Activated T-helper 1 cell treated with Interleukin-2 at 50 U/mL for 16 hours (primary cell): ENCODE measurements at regions not wholly inside any gene's neighbourhood (a gene's known extent, or its start where the extent isn't known, plus 50 kb on each side); places are given as distances from the start of the nearest gene placed in this dataset.
"Not testable (repeated sequence)": the region's sequence is repeated elsewhere in the genome, so short reads cannot be mapped to it uniquely, and the experiment has no call there.

Experiments
- DNase-seq: peaks from one replicate; pipeline ENCODE4 v3.0.0-alpha.2; 2020; ENCODE audit warnings: low read depth

- no peak for DNase-seq
Measured at GRCh38 chr2:11877764-11878163, 131.3 kb downstream of the LPIN1 start.

- not testable (repeated sequence) for DNase-seq
Measured at GRCh38 chr2:11885253-11885652, 138.8 kb downstream of the LPIN1 start.

GRCh38 chr2:11886899-11887298, 140.5 kb downstream of the LPIN1 start:
- not testable (repeated sequence) for DNase-seq

- no peak for DNase-seq
Measured at GRCh38 chr2:11889101-11889850, 142.8 kb downstream of the LPIN1 start.

DNA sequence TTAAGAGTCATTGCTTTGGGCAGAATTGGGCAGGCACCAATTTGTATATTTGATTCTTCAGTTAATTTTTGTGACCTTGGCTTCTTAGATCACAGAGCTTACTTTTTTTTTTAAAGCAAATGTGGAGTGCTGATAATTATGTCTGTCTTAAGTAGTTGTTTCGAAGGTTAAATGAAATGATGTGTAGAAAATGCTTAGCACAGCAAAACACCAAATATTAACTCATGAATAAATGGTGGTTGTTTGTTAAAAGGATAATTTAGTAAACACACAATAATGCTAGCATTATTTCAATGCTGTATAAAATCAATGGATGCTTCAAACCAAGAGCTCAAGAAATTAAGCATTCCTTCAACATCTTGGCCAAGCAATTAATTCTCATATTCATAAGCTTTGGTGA, 143.4 kb downstream of the LPIN1 start:
- no peak for DNase-seq

GRCh38 chr2:11891028-11891427, 144.6 kb downstream of the LPIN1 start:
- DNase-seq: no peak

DNA sequence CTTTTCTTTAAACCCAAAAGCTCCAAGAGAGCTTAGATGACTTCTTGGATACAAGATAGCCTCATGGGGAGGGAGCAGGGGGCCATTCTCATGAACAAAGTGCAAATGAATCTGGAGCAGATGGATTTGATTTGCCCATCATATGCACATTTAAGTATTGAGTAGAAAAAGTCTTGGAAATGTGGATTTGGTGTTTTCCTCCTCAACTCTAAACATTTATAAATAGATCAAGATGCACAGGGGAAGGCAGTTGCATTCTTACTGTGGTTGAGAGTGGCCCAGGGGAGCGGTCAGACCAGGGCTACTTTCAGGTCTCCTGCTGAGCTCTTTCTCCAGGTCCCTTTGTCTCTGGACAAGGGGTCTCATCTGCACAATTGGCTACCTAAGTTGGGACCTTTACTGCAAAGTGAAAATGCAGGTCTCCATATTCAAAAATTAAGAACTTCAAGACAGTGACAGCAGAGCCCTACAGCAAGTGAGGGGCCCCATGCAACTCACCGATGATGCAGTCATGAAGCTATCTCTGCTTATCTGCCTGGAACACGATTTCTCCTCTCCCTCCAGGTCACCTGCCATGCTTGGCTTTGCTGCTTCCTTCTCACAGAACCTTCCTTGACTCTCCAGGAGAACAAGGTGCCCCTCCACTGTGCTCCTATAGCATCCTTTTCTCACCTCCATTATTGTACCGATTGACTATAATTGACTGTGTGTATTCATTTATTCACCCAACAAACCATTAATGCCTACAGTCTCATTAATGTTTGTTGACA, 145.4 kb downstream of the LPIN1 start:
- DNase-seq: no peak

- no peak for DNase-seq
Measured at GRCh38 chr2:11896386-11896785, 150.0 kb downstream of the LPIN1 start.

GRCh38 chr2:11898576-11898975, 152.1 kb downstream of the LPIN1 start:
- no peak for DNase-seq

DNA sequence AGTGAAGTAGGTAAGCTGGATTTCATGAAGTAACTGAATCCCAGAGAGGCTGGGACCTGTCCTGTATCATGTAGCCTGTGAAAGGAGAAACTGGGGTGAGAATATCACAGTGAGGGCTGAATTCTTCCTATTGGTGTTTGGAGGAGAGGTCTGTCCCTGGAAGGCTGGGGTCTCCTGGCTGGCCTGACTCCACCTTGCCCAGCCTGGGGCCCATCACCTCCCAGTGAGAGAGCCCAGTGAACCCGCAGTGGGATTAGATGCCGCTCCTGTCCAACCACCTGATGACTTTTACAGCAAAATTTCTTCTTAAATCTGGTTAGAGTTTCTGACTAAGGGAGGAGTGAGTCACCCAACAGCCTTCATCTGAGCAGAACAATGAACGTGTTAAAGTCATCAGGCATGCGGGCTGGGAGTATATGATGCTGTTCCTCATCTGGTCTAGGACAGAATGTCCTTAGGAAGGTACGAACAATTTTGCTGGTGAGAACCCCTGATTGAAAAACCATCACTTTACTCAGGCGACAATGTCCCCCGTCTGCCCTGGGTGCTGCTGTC, 152.9 kb downstream of the LPIN1 start:
- DNase-seq: no peak

- not testable (repeated sequence) for DNase-seq
Measured at GRCh38 chr2:11900891-11901290, 154.5 kb downstream of the LPIN1 start.

GRCh38 chr2:11901351-11902069, 155.1 kb downstream of the LPIN1 start:
- no peak for DNase-seq

DNA sequence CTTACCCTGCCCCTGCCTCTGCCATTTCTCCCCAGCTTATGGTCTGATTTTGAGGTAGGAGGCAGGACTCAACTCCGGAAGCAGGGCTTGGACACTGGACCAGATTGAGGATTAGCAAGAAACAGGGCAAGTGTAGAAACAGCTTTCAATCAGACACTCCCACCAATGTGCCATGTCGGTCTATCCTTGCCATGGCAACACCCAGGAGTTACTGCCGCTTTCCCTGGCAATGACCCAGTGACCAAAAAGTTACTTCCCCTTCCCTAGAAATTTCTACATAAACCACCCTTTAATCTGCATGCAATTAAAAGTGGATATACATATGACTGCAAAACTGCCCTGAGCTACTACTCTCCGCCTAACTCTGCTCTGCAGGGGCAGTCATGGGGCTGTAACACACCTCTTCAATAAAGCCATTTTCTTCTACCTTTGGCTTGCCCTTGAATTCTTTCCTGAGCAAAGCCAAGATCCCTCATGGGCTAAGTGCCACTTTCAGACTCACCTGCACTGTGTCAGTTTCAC, 156.7 kb downstream of the LPIN1 start:
- no peak for DNase-seq

GRCh38 chr2:11904029-11904428, 157.6 kb downstream of the LPIN1 start:
- no peak for DNase-seq

- no peak for DNase-seq
Measured at GRCh38 chr2:11904941-11905340, 158.5 kb downstream of the LPIN1 start.

DNA sequence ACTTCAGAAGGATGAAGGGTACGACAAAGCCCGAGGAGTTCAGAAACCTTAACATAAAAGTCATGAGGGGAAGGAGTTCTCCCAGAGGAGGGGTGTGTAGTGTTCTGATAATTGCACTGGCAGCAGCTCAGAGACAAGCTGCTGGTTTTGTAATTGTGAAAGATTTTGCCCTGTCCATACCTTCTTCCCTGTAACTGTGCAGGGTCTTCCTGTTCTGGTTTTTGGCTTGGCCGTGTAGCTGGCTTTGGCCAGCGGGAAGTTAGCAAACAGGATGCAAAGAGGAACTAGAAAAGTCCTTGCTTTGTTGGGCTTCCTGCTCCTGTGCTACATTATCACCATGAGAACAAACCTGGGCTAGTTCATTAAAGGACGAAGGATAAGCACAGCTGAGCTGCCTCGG, 160.8 kb downstream of the LPIN1 start:
- no peak for DNase-seq

- no peak for DNase-seq
Measured at GRCh38 chr2:11910971-11911370, 164.5 kb downstream of the LPIN1 start.

DNA sequence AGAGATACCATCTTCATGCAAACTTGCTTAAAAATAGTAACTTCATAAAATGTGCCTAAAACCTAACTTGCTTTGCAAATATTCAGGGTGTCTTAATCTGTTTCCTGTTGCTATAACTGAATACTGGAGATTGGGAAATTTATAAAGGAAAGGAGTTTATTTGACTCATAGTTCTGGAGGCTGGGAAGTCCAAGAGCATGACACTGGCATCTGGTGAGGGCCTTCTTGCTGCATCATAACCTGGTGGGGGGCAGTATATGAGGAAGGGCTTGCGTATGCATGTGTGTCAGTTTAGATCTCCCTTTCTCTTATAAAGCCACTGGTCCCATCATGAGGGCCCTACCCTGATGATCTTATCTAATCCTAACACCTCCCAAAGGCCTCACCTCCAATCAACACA, 166.5 kb downstream of the LPIN1 start:
- DNase-seq: no peak

DNA sequence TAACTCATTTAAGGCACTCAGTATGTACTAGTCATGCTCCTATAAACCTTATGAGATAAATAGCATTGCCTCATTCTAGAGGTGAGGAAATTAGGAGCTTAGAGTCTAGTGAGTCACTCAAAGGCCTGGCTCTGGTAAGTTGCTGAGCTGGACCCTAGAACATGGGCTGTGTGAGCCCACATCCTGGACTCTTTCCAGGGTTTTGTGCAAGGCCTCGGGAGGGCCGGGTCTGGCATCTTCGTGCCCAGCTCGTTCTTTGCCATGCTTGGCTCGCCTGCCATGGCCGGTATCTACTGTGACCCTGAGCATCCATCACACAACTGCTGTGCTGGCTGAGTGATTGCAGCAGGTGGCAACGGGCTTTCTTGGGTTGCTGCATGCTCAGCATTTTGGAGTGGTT, 168.0 kb downstream of the LPIN1 start:
- DNase-seq: no peak

- DNase-seq: no peak
Measured at GRCh38 chr2:11915650-11916049, 169.2 kb downstream of the LPIN1 start.

DNA sequence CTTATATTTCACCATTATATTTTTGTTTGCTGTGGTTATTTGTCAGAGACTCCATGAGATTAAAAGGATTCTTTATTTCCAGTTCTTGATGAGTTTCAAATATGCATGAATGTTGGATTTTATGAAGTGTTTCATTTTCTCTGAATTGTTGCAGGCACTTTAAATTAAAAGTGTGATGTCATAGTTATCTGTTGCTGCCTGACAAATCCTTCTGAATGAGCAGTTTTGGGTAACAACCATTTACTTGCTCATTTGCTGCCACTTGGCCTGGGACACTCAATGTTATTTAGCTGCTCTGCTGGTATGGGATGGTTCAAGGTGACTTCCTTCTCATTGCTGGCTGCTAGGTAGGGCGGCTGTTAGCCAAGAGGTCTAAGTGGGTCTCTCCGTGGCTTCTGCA, 173.5 kb downstream of the LPIN1 start:
- no peak for DNase-seq

DNA sequence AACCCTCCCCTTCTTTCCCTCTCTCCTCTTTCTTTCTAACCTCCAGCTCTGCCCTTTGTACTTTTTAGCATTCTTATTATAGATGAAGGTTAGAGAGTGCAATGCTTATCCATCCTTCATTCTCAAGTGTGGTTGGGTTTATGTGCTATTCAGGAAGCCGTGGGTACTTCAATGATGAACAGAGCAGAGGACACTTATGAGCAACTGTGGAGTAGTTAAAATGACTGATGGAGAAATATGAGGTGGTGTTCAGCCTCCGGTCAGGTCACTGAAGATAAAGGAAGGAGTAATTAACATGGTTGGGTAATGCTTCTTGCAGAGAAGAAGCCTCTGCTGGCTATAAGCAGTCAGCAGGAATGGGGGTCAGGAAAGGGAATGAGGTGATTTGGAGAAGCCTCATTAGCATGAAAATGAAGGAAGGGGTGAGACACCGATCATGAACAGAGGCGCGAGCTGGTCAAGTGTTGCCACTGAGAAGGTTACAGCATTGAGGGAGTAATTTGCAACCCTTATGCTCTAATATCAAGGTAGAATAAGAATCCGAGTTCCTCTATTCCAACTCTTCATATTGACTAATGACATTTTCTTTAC, 174.7 kb downstream of the LPIN1 start:
- DNase-seq: no peak
